Hematopoietic multipotent progenitor cell treated with erythropoietin and hydrocortisone succinate and interleukin-3 and kit ligand, for 6 days (in vitro differentiated cells): ENCODE measurements at regions not wholly inside any gene's neighbourhood (a gene's known extent, or its start where the extent isn't known, plus 50 kb on each side); places are given as distances from the start of the nearest gene placed in this dataset.

Experiments
- DNase-seq: peaks from one replicate; pipeline ENCODE4 v3.0.0-alpha.2; 2015

DNA sequence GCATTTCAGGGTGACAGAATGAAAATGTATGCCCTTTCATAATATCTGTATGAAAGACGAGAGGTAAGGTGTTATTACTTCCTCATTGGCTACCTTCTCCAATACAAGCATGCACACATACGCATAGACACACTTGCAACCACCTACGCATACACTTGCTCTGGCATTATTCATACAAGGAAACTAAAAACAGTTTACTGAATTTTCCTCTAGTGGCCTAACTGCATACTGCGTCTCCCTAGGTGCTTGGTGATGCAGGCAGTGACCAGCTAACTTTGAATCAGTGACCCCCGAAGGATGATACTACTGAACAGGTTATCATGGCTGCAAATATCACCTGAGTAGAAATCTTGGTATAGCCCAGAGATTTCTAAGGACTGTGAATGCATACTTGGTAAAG lies 593.1 kb downstream of the PKHD1 start:
- no peak for DNase-seq

GRCh38 chr6:51495096-51495495 lies 592.3 kb downstream of the PKHD1 start:
- no peak for DNase-seq

DNA sequence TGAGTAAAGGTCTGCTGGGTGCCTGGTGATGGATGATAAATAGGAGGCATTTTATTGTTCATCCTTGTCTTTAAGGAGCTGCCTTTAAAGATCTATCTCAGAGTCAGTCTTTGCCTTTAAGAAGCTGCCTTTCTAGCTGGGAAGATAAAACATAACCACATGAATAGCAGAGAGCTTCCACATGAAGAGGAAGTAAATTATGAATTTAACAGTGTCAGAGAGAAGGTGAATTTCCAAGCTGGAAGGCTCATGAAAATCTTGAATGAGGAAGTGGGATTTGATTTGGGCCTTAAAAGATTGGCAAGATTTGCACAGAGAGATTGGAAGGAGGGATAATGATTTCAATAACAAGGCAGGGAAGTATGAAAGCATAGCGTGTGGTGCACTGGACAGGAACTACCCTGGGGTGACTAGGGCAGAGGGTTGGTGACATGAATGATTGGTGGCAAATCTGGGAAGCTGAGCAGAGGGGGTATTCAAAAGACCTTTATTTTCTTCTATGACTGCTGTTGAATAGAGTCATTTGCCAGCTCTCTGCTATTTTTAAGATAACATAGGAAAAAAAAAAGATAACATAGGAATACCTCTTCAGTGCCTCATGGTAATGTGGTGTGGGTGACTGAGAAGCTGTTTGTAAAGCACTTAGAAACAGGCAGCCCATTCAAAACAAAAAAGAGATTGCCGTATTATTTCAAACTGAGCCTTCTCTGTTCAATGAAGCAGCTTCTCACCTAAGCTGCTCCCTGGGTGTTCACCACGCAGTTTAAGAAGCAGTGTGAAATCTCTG lies 591.6 kb downstream of the PKHD1 start:
- no peak for DNase-seq

DNA sequence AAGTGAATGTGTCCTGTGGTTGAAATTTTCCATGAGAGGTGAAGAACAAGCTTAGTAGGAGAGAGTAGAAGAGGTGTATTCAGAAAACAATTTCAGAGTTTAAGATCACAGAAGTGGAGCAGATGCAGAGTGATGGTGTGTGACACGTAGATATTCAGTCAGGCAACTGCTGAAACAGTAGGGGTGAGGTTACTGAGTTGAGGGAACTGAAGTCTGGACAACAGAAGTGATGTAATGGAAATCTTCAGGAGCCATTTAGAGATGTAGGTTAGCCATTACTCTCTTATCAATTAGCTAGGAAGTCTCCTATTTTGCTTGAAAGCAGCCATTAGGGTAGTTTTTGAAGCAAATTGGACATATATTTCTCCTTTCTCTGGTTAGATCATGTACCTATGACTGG lies 584.4 kb downstream of the PKHD1 start:
- DNase-seq, result no peak

- no peak for DNase-seq
These were observed 582.0 kb downstream of the PKHD1 start for GRCh38 chr6:51505434-51505833.

- no peak for DNase-seq
These were observed 577.8 kb downstream of the PKHD1 start for GRCh38 chr6:51509597-51509996.

- no peak for DNase-seq
These were observed 576.3 kb downstream of the PKHD1 start for GRCh38 chr6:51511081-51511480.

DNA sequence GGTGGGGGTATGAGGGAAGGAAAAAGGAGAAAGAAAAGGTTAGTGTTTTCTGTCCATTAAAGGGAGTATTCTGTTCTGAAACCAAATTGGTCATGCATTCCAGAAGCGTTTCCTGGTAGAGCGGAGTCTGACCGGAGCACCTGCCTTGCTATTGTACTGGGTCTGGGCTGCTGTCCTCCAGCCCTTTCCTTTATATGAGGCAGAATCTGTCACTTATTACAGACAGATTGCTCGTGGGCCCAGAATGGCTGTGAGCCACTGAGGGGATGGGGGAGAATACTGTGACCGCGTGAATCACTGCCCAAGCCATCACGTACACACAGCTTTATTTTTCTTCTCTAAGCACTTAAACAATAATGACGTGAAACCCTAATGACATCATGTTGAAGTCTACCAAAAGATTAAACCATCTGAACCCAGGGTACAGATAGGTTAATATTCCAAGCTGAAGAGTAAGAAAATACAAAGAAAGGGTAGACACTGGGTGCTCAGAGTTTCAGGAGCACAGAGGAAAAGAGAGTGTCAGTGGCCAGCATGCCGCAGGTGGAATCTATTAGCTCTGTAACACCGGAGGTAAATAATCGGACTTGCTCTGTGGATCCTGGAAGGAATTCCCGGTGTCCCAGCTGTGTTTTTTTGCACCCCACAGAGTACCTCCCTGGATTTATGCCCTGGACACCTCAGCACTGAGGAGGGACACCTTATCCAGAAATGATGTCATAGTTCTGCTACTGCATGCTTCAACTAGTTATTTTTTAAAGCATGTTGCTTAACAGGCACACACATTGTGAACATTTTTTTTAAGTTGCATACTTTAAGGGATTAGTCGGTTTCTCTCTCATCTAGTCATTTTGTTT lies 573.3 kb downstream of the PKHD1 start:
- no peak for DNase-seq

DNA sequence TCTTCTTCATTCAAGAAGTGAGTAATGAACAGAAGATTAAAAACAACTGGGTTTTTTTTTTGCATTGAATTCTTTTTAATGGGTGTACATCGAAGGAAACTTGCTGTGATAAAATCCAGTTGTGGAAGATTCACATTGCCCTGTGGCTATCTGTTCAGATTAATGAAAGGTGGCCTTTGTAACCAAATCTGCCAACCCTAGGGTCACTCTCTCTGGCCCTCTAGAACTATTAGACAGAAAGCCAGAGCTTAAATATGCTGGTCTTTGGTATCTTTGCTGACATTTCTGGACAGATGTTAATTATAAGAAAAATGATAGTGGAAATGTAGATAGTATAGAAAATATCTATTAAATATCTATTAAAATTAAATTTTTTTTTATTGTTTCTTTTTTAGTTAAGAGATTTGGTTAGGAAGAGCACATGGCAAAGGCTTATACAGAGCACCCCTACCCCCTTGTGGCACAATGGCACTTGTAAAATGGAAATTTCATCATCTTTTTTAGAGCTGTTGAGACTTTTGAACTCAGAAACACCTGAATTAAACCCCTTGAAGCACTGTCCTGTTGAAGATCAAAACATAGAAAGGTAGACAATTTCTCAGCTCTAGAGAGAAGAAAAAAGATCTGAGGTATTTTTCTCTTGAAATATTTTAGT lies 572.5 kb downstream of the PKHD1 start:
- no peak for DNase-seq

- no peak for DNase-seq
These were observed 561.4 kb downstream of the PKHD1 start for GRCh38 chr6:51526049-51526448.

DNA sequence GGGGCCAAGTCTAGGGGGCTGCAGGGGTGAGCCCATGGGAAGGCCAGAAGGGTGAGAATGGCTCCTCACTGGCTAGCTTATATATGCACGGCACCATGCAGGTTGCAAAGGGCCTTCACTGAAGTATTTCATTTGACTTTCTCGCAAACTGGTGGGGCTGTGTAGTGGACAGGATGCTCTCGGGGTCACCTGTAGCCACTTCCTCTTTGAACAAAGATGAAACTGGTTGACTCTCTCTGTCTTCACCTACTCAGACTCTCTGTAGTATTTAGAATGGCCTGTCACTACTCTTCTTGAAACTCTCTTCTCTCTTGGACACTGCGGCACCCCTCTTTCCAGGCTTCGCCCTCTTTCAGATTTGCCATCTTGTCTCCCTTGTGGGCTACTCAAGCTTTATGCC lies 560.5 kb downstream of the PKHD1 start:
- no peak for DNase-seq

DNA sequence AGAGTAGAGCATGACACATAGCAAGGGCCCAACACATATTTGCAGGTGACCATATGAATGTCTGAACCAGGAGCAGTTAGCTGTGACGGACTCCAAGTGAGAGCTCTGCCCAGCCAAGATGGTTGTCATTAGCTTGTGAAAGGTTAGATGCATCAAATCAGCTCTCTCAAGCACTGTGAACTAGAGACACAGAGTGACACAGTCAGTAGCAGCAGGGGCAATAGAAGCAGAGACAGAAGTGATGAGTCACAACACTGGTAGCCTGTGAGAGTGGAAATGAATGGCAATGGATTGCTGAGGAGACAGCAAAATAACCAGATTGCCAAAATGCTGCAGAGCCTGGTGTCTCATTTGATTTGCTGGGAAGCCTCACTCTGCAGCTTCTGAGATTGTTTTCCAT lies 558.9 kb downstream of the PKHD1 start:
- DNase-seq, result no peak

- no peak for DNase-seq
These were observed 558.2 kb downstream of the PKHD1 start for GRCh38 chr6:51529240-51529639.

- peak; percentile 12 for DNase-seq
These were observed 555.8 kb downstream of the PKHD1 start for GRCh38 chr6:51531623-51532022.

- no peak for DNase-seq
These were observed 553.5 kb downstream of the PKHD1 start for GRCh38 chr6:51533962-51534361.

DNA sequence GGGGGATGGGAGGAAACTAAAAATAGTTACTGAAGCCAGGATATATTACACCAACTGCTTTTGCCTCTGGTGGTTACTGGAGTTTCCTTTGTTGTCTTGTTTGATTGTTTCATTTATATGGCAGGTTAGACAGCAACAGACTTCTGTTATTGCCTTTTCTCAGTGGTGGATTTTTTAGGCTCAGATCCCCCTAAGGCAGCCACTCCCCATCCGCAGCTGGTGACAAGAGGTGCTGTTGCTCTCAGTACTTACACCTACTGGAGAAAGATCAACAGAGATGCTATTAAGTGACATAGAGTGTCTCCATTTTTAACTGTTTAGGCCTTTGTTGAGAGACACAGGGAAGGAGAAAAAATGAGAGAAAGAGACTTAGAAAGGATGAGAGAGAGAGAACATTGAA lies 552.1 kb downstream of the PKHD1 start:
- DNase-seq, result no peak

GRCh38 chr6:51536728-51537127 lies 550.7 kb downstream of the PKHD1 start:
- no peak for DNase-seq

GRCh38 chr6:51541847-51542246 lies 545.6 kb downstream of the PKHD1 start:
- peak; percentile 6 for DNase-seq

DNA sequence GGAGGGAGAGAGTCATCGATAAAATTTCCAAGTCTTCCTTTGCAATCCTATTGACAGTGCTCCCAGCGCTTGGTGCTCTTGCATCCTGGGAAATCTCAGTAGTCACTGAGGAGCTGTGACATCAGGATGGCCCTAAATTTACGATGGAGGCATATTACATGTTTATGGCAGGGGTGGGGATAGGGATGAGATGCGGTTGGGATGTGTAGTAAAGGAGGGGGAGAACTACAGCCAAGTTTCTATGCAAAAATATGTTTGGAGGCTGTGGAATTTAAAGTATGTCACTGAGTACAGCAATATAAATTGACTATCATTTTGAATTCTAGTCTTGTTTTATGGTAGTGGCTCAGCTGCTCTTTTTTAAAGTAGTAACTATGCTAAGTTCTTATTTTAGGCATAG lies 544.9 kb downstream of the PKHD1 start:
- no peak for DNase-seq

- DNase-seq, result no peak
These were observed 537.2 kb downstream of the PKHD1 start for GRCh38 chr6:51550243-51550642.

GRCh38 chr6:51552435-51552834 lies 535.0 kb downstream of the PKHD1 start:
- DNase-seq, result no peak

GRCh38 chr6:51553246-51554015 lies 534.0 kb downstream of the PKHD1 start:
- DNase-seq, result no peak

DNA sequence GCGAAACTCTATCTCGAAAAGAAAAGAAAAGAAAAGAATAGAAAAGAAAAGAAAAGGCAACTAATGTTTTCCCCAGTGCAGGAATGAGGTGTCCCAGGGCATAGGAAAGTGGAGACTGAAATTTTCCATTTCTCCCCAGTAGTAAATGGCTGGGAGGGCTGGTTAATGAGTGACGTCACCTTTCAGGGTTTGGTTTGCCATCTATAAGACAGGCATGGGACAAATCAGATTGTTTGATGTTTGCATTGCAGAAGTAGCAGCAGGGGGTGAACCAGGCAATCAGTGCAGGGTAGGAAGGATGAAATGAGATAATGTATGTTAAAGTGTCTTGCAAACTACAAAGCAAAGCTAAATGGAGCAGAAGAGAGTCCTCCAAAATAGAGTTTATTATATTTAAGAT lies 533.4 kb downstream of the PKHD1 start:
- no peak for DNase-seq
